ENCODE measurements at regions not wholly inside any gene's neighbourhood (a gene's known extent, or its start where the extent isn't known, plus 50 kb on each side); places are given as distances from the start of the nearest gene placed in this dataset.

DNA sequence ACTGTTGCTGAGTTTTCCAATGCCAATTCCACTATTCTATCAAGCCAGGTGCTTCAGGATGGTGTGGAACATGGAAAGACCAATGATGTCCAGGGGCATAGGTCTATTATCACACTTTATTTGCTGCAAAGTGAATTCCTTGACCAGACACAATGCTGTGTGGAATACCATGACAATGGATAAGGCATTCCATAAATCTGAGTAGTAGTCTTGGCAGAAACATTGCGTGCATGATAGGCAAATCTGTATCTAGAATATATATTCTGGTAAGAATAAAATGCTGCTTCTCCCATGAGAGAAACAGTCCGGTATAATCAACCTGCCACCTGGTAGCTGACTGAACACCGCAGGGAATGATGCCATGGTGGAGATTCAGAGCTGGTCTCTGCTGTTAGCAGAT, 70.0 kb upstream of the ALDH1A3 start:
- CTCF ChIA-PET = no interaction called here
- Mint-ChIP-seq H3K27ac (no peak overlapping the region), H3K36me3 (ENCODE audit: low read depth) (no peaks in the 10 kb centered on the region), H3K4me1 (no peaks in the 10 kb centered on the region), H3K9me3 (peaks cover 6% of the 10 kb centered on the region), H3K4me3 (no peak overlapping the region), H3K27me3 (no peaks in the 10 kb centered on the region)
- POLR2A ChIA-PET = no interaction called here
- intact Hi-C loops (cut with micrococcal nuclease) = no loop called here
- TF ChIP-seq, protein P1, sequence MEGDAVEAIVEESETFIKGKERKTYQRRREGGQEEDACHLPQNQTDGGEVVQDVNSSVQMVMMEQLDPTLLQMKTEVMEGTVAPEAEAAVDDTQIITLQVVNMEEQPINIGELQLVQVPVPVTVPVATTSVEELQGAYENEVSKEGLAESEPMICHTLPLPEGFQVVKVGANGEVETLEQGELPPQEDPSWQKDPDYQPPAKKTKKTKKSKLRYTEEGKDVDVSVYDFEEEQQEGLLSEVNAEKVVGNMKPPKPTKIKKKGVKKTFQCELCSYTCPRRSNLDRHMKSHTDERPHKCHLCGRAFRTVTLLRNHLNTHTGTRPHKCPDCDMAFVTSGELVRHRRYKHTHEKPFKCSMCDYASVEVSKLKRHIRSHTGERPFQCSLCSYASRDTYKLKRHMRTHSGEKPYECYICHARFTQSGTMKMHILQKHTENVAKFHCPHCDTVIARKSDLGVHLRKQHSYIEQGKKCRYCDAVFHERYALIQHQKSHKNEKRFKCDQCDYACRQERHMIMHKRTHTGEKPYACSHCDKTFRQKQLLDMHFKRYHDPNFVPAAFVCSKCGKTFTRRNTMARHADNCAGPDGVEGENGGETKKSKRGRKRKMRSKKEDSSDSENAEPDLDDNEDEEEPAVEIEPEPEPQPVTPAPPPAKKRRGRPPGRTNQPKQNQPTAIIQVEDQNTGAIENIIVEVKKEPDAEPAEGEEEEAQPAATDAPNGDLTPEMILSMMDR (IDR thresholded peaks at IDR 0.05) = no peak
- ATAC-seq (ENCODE audit: low read depth) (no peak), DNase-seq (no peak)

DNA sequence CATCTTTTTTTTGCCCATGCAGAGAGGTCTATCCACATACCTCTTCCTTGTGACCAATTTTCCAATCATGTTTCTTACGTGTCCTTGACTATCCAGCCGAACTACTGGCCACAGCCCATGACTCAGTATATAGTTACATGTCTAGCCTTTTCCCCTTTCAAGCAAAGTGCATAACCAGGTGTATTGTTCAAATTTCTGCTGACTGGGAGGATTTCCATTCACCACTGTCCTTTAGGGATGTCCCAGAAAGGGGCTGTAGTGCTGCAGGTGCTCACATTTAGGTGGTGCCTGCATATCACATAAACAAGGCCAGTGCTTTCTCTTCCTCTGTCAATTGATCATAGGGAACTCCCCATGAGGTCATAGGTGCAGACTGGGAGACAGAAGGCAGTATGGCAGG, 69.4 kb upstream of the ALDH1A3 start:
- no peak for ATAC-seq (ENCODE audit: low read depth)
- TF ChIP-seq, protein P1 (IDR thresholded peaks at IDR 0.05) = no peak
- ChIA-PET CTCF (no interaction called here), POLR2A (no interaction called here)
- Mint-ChIP-seq H3K4me3 (no peak overlapping the region), H3K9me3 (peaks cover 6% of the 10 kb centered on the region), H3K36me3 (ENCODE audit: low read depth) (no peaks in the 10 kb centered on the region), H3K4me1 (no peaks in the 10 kb centered on the region), H3K27ac (no peak overlapping the region), H3K27me3 (no peaks in the 10 kb centered on the region)
- intact Hi-C loops (cut with micrococcal nuclease) = no loop called here
- no peak for DNase-seq

DNA sequence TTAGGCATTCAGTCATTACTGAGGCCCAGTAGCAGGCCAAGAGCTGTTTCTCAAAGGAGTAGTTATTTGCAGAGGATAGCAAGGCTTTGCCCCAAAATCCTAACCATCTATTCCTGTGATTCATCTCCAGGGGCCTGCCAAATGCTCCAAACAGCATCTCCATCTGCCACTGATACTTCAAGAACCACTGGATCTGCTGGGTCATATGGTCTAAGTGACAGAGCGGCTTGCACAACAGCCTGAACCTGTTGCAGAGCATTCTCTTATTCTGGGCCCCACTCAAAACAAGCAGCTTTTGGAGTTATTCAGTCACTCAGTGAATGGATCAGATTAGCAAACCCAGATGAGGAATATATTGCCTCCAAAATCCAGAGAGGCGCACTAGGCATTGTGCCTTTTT, 68.8 kb upstream of the ALDH1A3 start:
- ChIA-PET CTCF (no interaction called here), POLR2A (no interaction called here)
- TF ChIP-seq, protein P1 (IDR thresholded peaks at IDR 0.05) = no peak
- intact Hi-C loops (cut with micrococcal nuclease) = no loop called here
- Mint-ChIP-seq H3K27ac (no peak overlapping the region), H3K9me3 (peaks cover 8% of the 10 kb centered on the region), H3K4me3 (no peak overlapping the region), H3K36me3 (ENCODE audit: low read depth) (no peaks in the 10 kb centered on the region), H3K4me1 (no peaks in the 10 kb centered on the region), H3K27me3 (no peaks in the 10 kb centered on the region)
- no peak for ATAC-seq (ENCODE audit: low read depth)
- DNase-seq = no peak

GRCh38 chr15:100812802-100813201, 66.8 kb upstream of the ALDH1A3 start:
- no peak for ATAC-seq (ENCODE audit: low read depth)
- TF ChIP-seq, protein P1 (IDR thresholded peaks at IDR 0.05) = no peak
- Mint-ChIP-seq H3K9me3 (peaks cover 10% of the 10 kb centered on the region), H3K27ac (no peak overlapping the region), H3K27me3 (no peaks in the 10 kb centered on the region), H3K4me1 (no peaks in the 10 kb centered on the region), H3K36me3 (ENCODE audit: low read depth) (no peaks in the 10 kb centered on the region), H3K4me3 (no peak overlapping the region)
- POLR2A ChIA-PET = no interaction called here
- no peak for DNase-seq
- intact Hi-C loops (cut with micrococcal nuclease) = no loop called here
- CTCF ChIA-PET = no interaction called here

- H3K27me3 Mint-ChIP-seq = peaks cover 3% of the 10 kb centered on the region
- CTCF ChIA-PET = no interaction called here
- peaks cover 9% of the 10 kb centered on the region for H3K9me3 Mint-ChIP-seq
These were observed 60.7 kb upstream of the ALDH1A3 start for GRCh38 chr15:100818927-100819326.

More at GRCh38 chr15:100818927-100819326, 60.7 kb upstream of the ALDH1A3 start:
- Mint-ChIP-seq H3K36me3 (ENCODE audit: low read depth) (no peaks in the 10 kb centered on the region), H3K4me1 (no peaks in the 10 kb centered on the region), H3K27ac (no peak overlapping the region), H3K4me3 (no peak overlapping the region)
- TF ChIP-seq, protein P1 (IDR thresholded peaks at IDR 0.05) = no peak
- POLR2A ChIA-PET = no interaction called here
- ATAC-seq (ENCODE audit: low read depth) = no peak
- DNase-seq = no peak
- intact Hi-C loops (cut with micrococcal nuclease) = no loop called here
